ENCODE measurements at regions not wholly inside any gene's neighbourhood (a gene's known extent, or its start where the extent isn't known, plus 50 kb on each side); places are given as distances from the start of the nearest gene placed in this dataset.

DNA sequence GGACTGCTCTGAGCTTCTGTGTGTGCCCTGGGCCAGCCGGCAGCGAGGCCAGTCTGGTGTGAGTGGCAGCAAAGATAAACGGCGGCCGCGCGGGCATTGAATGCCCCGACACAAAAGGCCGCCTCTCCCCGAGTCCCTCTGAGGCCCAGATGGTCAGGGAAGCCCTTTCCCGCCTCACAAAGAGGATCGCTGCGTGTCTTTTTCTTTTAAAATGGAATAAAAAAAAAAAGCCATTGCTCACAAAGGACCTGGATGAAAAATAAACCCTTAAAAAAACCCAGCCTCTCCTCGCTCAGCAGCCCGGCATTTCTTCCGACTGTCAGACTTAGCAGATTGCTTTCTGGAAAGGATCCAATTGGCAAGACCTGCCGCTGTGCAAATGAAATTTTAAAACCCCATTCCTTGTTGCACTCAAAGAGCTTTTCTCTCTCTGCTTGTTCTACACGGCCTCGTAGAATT, 578.7 kb downstream of the BCOR start:
- Histone ChIP-seq H3K27me3 (ENCODE audit: control insufficient read depth, insufficient read depth, low read length) (peaks cover 40% of the 10 kb centered on the region), H3K4me1 (ENCODE audit: control insufficient read depth, insufficient read depth, low read length) (no peaks in the 10 kb centered on the region), H3K9me3 (ENCODE audit: control insufficient read depth, insufficient read depth, low read length) (peaks cover 3% of the 10 kb centered on the region), H2BK5ac (ENCODE audit: low read depth, low read length, poor library complexity, severe bottlenecking) (no peak overlapping the region), H3K56ac (ENCODE audit: extremely low read depth, insufficient read depth, low read length) (no peak overlapping the region), H2AK9ac (replicated peaks; ENCODE audit: low read depth, low read length, poor library complexity) (no peak overlapping the region), H3K4me3 (ENCODE audit: insufficient read depth, low read depth, low read length) (no peak overlapping the region), H3K27ac (ENCODE audit: insufficient read depth, low read length) (no peak overlapping the region), H3K9me1 (ENCODE audit: insufficient read depth, low read length) (no peaks in the 10 kb centered on the region), H3K23ac (ENCODE audit: low read depth, low read length) (no peak overlapping the region), H4K8ac (ENCODE audit: low read depth in 2 of 2, low read length in 2 of 2) (no peak overlapping the region), H3K4ac (ENCODE audit: low read depth, low read length) (no peak overlapping the region), H3K4me2 (ENCODE audit: low read depth, low read length) (no peak overlapping the region), H3K36me3 (ENCODE audit: control insufficient read depth, insufficient read depth, low read length) (no peaks in the 10 kb centered on the region), H2BK20ac (ENCODE audit: low read depth, low read length) (no peak overlapping the region), H2BK120ac (ENCODE audit: low read depth, low read length) (no peak overlapping the region), H3K79me1 (ENCODE audit: low read depth in 1 of 2, low read length in 2 of 2) (no peaks in the 10 kb centered on the region), H2AFZ (replicated peaks; ENCODE audit: low read length, poor library complexity) (no peak overlapping the region), H3K14ac (replicated peaks; ENCODE audit: low read depth, low read length) (no peak overlapping the region), H2AK5ac (ENCODE audit: low read depth, low read length) (no peak overlapping the region), H2BK15ac (ENCODE audit: low read depth, low read length) (no peak overlapping the region), H4K20me1 (ENCODE audit: insufficient read depth, low read length) (no peaks in the 10 kb centered on the region), H3K9ac (ENCODE audit: low read depth, low read length) (no peak overlapping the region), H3K18ac (ENCODE audit: low read depth, low read length) (no peak overlapping the region), H4K91ac (ENCODE audit: insufficient read depth, low read depth, low read length) (no peak overlapping the region), H4K5ac (ENCODE audit: low read depth, low read length) (no peak overlapping the region)
- intact Hi-C loops (cut with micrococcal nuclease) = no loop called here
- WGBS, 2 experiments (ENCODE audit: extremely low coverage in 2 of 2, insufficient read length in 1 of 2) = 33% methylated on average over 6 of the region's 19 CpGs; no CpG with 5 or more reads in 1 of the 2 experiments
- in situ Hi-C loops (cut with MboI; ENCODE audit: low sequenced_read_pairs) = no loop called here
- ATAC-seq (ENCODE audit: low read depth) = no peak
- no TSS peak for BruUV-seq (replicated peaks)
- DNase-seq = no peak
- dilution Hi-C loops (cut with HindIII; ENCODE audit: low sequenced_read_pairs, unreplicated experiment) = no loop called here
- ChIA-PET CTCF (no interaction called here), POLR2A (ENCODE audit: unreplicated experiment) (no interaction called here)
- TF ChIP-seq CHD1 (IDR thresholded peaks at IDR 0.05; ENCODE audit: low read depth, low read length) (no peak), RCOR1 (IDR thresholded peaks at IDR 0.05; ENCODE audit: insufficient replicate concordance, low read length) (no peak), FOS (IDR thresholded peaks at IDR 0.05; ENCODE audit: low read depth, low read length) (no peak), RFX5 (IDR thresholded peaks at IDR 0.05; ENCODE audit: low read depth, low read length) (no peak), MAZ (IDR thresholded peaks at IDR 0.05; ENCODE audit: borderline replicate concordance, low read depth, low read length) (no peak), RAD21 (IDR thresholded peaks at IDR 0.05; ENCODE audit: low read length) (no peak), CEBPB (IDR thresholded peaks at IDR 0.05; ENCODE audit: low read depth, low read length) (no peak), MXI1 (IDR thresholded peaks at IDR 0.05; ENCODE audit: borderline replicate concordance, low read depth, low read length) (no peak), SMC3 (IDR thresholded peaks at IDR 0.05; ENCODE audit: low read depth, low read length) (no peak), BHLHE40 (IDR thresholded peaks at IDR 0.05; ENCODE audit: low read depth, low read length) (no peak), MAFK (IDR thresholded peaks at IDR 0.05; ENCODE audit: low read depth, low read length) (no peak), NFE2L2 (IDR thresholded peaks at IDR 0.05; ENCODE audit: low read depth, low read length) (no peak), POLR2A (IDR thresholded peaks at IDR 0.05; ENCODE audit: low read depth, low read length) (no peak)
- TF ChIP-seq, protein P1, sequence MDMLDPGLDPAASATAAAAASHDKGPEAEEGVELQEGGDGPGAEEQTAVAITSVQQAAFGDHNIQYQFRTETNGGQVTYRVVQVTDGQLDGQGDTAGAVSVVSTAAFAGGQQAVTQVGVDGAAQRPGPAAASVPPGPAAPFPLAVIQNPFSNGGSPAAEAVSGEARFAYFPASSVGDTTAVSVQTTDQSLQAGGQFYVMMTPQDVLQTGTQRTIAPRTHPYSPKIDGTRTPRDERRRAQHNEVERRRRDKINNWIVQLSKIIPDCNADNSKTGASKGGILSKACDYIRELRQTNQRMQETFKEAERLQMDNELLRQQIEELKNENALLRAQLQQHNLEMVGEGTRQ (IDR thresholded peaks at IDR 0.05; ENCODE audit: low read depth, low read length) = no peak
- TF ChIP-seq, protein P2, sequence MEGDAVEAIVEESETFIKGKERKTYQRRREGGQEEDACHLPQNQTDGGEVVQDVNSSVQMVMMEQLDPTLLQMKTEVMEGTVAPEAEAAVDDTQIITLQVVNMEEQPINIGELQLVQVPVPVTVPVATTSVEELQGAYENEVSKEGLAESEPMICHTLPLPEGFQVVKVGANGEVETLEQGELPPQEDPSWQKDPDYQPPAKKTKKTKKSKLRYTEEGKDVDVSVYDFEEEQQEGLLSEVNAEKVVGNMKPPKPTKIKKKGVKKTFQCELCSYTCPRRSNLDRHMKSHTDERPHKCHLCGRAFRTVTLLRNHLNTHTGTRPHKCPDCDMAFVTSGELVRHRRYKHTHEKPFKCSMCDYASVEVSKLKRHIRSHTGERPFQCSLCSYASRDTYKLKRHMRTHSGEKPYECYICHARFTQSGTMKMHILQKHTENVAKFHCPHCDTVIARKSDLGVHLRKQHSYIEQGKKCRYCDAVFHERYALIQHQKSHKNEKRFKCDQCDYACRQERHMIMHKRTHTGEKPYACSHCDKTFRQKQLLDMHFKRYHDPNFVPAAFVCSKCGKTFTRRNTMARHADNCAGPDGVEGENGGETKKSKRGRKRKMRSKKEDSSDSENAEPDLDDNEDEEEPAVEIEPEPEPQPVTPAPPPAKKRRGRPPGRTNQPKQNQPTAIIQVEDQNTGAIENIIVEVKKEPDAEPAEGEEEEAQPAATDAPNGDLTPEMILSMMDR (conservative IDR thresholded peaks at IDR 0.05; ENCODE audit: low read depth, low read length) = no peak

Data from IMR-90 (cell line).